NT2/D1 (cell line): ENCODE measurements at regions not wholly inside any gene's neighbourhood (a gene's known extent, or its start where the extent isn't known, plus 50 kb on each side); places are given as distances from the start of the nearest gene placed in this dataset.

ENCODE experiments used
- SUZ12 ChIP-seq: IDR thresholded peaks from 2 replicates; pipeline ENCODE4 v1.6.1; 2011; ENCODE audit not compliant: insufficient read length, insufficient read depth; ENCODE audit errors: extremely low read depth
- YY1 ChIP-seq: IDR thresholded peaks from 2 replicates; pipeline ENCODE4 v1.6.1; 2011; ENCODE audit not compliant: insufficient read length, insufficient read depth

- no peak for TF ChIP-seq SUZ12
- TF ChIP-seq YY1 = no peak
These were observed 1206.6 kb downstream of the BRD1 start for GRCh38 chr22:48621085-48621484.
